Skeletal muscle tissue (tissue), 3 donors: ENCODE measurements at regions not wholly inside any gene's neighbourhood (a gene's known extent, or its start where the extent isn't known, plus 50 kb on each side); places are given as distances from the start of the nearest gene placed in this dataset.

Source experiments
- H3K27ac ChIP-seq: one replicate; pipeline ENCODE4 v1.7.0; 2013; ENCODE audit warnings: mild to moderate bottlenecking, low read depth, low read length, inconsistent platforms
- H3K27me3 ChIP-seq, 3 donors: one replicate each; pipeline ENCODE4 v1.7.0; 2013; ENCODE audit warnings: low read length in 3 of 3; ENCODE audit not compliant: control insufficient read depth in 3 of 3, insufficient read depth in 3 of 3
- H3K36me3 ChIP-seq, 3 donors: one replicate each; pipeline ENCODE4 v1.7.0; 2013; ENCODE audit warnings: low read length in 3 of 3; ENCODE audit not compliant: control insufficient read depth in 3 of 3, insufficient read depth in 3 of 3
- H3K4me1 ChIP-seq, 3 donors: one replicate each; pipeline ENCODE4 v1.7.0; 2013; ENCODE audit warnings: low read length in 3 of 3, mild to moderate bottlenecking in 3 of 3; ENCODE audit not compliant: control insufficient read depth in 3 of 3, insufficient read depth in 3 of 3
- H3K4me3 ChIP-seq, 3 donors: one replicate each; pipeline ENCODE4 v1.7.0; 2013; ENCODE audit warnings: low read length in 3 of 3
- H3K9ac ChIP-seq, 3 donors: one replicate each; pipeline ENCODE4 v1.7.0; 2013; ENCODE audit warnings: low read length in 3 of 3, mild to moderate bottlenecking in 3 of 3, moderate library complexity in 2 of 3, low read depth in 1 of 3
- H3K9me3 ChIP-seq, 3 donors: one replicate each; pipeline ENCODE4 v1.7.0; 2013; ENCODE audit warnings: low read length in 3 of 3; ENCODE audit not compliant: control insufficient read depth in 3 of 3
- donor health status: Osteomylitis.

GRCh38 chr5:2683720-2684119, 67.8 kb downstream of the IRX2 start:
- Histone ChIP-seq H3K9me3 (no peaks in the 10 kb centered on the region), H3K4me1 (no peaks in the 10 kb centered on the region), H3K4me3 (no peak overlapping the region), H3K9ac (no peak overlapping the region), H3K27ac (no peak overlapping the region), H3K36me3 (no peaks in the 10 kb centered on the region), H3K27me3 (peaks cover 0 to 10% (median 3%) of the 10 kb centered on the region in 3 donors)

DNA sequence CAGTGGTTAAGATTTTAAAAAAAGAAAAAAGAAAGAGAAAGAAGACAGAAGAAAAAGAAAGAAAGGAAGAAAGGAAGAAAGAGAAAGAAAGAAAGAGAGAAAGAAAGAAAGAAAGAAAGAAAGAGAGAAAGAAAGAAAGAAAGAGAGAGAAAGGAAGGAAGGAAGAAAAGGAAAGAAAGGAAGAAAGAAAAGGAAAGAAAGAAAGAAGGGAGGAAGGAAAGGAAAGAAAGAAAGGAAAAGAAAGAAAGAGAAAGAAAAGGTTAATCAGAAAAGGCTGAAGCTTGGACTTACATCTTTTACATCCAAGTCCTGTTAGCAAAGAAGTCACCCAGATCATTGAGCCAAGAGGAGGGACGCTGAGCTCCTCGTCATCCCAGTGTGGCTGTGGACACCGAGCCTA, 70.0 kb downstream of the IRX2 start:
- H3K4me1 ChIP-seq = no peaks in the 10 kb centered on the region
- H3K27ac ChIP-seq = no peak overlapping the region
- H3K27me3 ChIP-seq = peaks cover 0 to 10% (median 3%) of the 10 kb centered on the region in 3 donors
- H3K9me3 ChIP-seq = no peaks in the 10 kb centered on the region
- H3K36me3 ChIP-seq = no peaks in the 10 kb centered on the region
- H3K9ac ChIP-seq = no peak overlapping the region
- H3K4me3 ChIP-seq = no peak overlapping the region

DNA sequence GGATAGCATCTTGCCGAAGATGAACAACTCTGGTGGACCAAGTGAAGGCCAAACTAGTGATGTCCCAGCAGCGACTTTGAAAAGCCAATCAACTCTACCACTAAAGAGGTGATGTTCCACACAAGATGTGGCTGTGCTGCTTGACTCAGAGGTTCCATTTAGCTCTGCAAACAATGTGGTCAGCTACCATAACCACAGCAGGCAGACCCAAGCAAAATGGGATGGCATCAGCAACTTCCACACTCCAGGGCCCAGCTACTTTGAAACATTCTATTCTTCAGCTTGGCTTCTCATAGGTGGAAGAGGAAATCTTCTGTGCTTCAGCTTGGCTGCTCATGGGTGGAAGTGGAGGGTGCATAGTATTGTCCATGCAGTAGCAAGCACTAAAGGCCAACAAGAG, 70.5 kb downstream of the IRX2 start:
- Histone ChIP-seq H3K36me3 (no peaks in the 10 kb centered on the region), H3K4me3 (no peak overlapping the region), H3K9me3 (no peaks in the 10 kb centered on the region), H3K27ac (no peak overlapping the region), H3K4me1 (no peaks in the 10 kb centered on the region), H3K27me3 (peaks cover 0 to 10% (median 3%) of the 10 kb centered on the region in 3 donors), H3K9ac (no peak overlapping the region)

GRCh38 chr5:2677689-2678088, 73.8 kb downstream of the IRX2 start:
- H3K27me3 ChIP-seq = peaks cover 0 to 8% (median 0%) of the 10 kb centered on the region in 3 donors
- no peaks in the 10 kb centered on the region for H3K36me3 ChIP-seq
- no peaks in the 10 kb centered on the region for H3K4me1 ChIP-seq
- H3K9me3 ChIP-seq = no peaks in the 10 kb centered on the region
- no peak overlapping the region for H3K9ac ChIP-seq
- H3K4me3 ChIP-seq = no peak overlapping the region
- H3K27ac ChIP-seq = no peak overlapping the region

DNA sequence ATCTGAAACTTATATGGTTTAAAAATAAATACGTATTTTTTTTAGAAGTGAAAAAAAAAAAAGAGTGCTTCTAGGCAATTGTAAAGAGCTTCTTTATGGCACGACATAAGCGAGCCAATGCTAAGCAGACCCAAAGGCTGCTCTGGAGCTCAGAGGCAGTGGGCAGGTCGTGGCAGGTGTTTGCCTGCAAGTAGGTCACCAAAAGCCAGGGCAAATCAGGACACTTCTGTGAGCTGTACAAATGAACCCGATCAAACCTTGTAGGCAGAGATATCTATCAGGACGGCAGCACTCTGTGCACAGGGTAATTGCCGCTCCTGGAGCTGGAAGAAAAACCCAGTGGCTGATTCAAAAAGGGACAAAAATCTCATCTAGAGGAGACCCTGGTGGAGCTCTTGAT, 75.9 kb downstream of the IRX2 start:
- Histone ChIP-seq H3K27me3 (peaks cover 0 to 13% (median 0%) of the 10 kb centered on the region in 3 donors), H3K4me3 (no peak overlapping the region), H3K27ac (no peak overlapping the region), H3K9ac (no peak overlapping the region), H3K9me3 (no peaks in the 10 kb centered on the region), H3K4me1 (no peaks in the 10 kb centered on the region), H3K36me3 (no peaks in the 10 kb centered on the region)

- Histone ChIP-seq H3K27me3 (peaks cover 0 to 13% (median 0%) of the 10 kb centered on the region in 3 donors), H3K36me3 (no peaks in the 10 kb centered on the region), H3K4me1 (no peaks in the 10 kb centered on the region), H3K27ac (no peak overlapping the region), H3K4me3 (no peak overlapping the region), H3K9me3 (no peaks in the 10 kb centered on the region), H3K9ac (no peak overlapping the region)
These were observed 77.0 kb downstream of the IRX2 start for GRCh38 chr5:2674456-2674855.

GRCh38 chr5:2670940-2671339, 80.5 kb downstream of the IRX2 start:
- Histone ChIP-seq H3K27me3 (peaks cover 0 to 15% (median 0%) of the 10 kb centered on the region in 3 donors), H3K27ac (no peak overlapping the region), H3K4me1 (no peaks in the 10 kb centered on the region), H3K4me3 (no peak overlapping the region), H3K9ac (no peak overlapping the region), H3K9me3 (peaks cover 0 to 5% (median 4%) of the 10 kb centered on the region in 3 donors), H3K36me3 (no peaks in the 10 kb centered on the region)

- H3K9ac ChIP-seq = no peak overlapping the region
- no peaks in the 10 kb centered on the region for H3K36me3 ChIP-seq
- H3K27me3 ChIP-seq = peaks cover 0 to 15% (median 0%) of the 10 kb centered on the region in 3 donors
- H3K4me1 ChIP-seq = no peaks in the 10 kb centered on the region
- no peak overlapping the region for H3K4me3 ChIP-seq
- H3K9me3 ChIP-seq = peaks cover 0 to 5% (median 4%) of the 10 kb centered on the region in 3 donors
- no peak overlapping the region for H3K27ac ChIP-seq
These were observed 81.6 kb downstream of the IRX2 start for GRCh38 chr5:2669913-2670312.

DNA sequence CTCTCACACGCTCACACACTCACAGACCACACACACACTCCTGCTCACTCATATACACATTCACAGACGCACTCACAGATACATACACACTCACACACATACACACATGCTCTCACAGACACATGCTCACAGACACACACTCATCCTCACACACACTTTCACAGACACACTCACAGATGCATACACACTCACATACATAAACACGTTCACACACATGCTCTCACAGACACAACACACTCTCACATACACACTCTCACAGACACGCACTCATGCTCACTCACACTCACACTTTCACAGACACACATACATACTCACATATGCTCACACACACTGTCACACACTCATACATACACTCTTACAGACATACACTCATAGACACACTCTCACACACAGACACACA, 82.2 kb downstream of the IRX2 start:
- H3K9ac ChIP-seq = no peak overlapping the region
- H3K27me3 ChIP-seq = peaks cover 0 to 15% (median 0%) of the 10 kb centered on the region in 3 donors
- H3K27ac ChIP-seq = no peak overlapping the region
- H3K4me1 ChIP-seq = no peaks in the 10 kb centered on the region
- peaks cover 0 to 5% (median 4%) of the 10 kb centered on the region in 3 donors for H3K9me3 ChIP-seq
- H3K4me3 ChIP-seq = no peak overlapping the region
- no peaks in the 10 kb centered on the region for H3K36me3 ChIP-seq

DNA sequence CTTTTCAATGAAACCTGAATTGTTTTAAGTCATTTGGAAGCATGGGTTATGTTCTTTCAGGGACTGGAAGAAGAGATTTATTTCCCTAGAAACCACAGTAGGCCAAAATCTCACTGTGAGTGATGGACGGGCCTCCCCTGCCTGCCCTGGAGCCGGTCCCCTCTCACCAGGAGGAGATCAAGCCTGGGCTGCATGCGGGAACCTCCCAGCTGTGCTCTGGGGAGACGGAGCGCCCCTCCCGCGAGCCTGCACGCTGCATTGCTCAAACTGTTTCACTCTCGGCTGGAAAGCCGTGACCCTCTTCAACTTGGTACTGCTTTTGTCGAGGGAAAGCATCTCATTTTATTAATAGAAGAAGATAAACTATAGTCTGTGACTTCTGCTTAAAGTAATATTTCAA, 85.4 kb downstream of the IRX2 start:
- H3K9me3 ChIP-seq = peaks cover 0 to 5% (median 4%) of the 10 kb centered on the region in 3 donors
- no peaks in the 10 kb centered on the region for H3K36me3 ChIP-seq
- H3K4me3 ChIP-seq = no peak overlapping the region
- H3K4me1 ChIP-seq = no peaks in the 10 kb centered on the region
- H3K27me3 ChIP-seq = peaks cover 0 to 7% (median 0%) of the 10 kb centered on the region in 3 donors
- no peak overlapping the region for H3K27ac ChIP-seq
- no peak overlapping the region for H3K9ac ChIP-seq

- H3K4me1 ChIP-seq = no peaks in the 10 kb centered on the region
These were observed 88.0 kb downstream of the IRX2 start for GRCh38 chr5:2663489-2663888.

More at GRCh38 chr5:2663489-2663888, 88.0 kb downstream of the IRX2 start:
- no peak overlapping the region for H3K9ac ChIP-seq
- H3K36me3 ChIP-seq = no peaks in the 10 kb centered on the region
- H3K4me3 ChIP-seq = no peak overlapping the region
- H3K27ac ChIP-seq = no peak overlapping the region
- H3K9me3 ChIP-seq = peaks cover 0 to 3% (median 0%) of the 10 kb centered on the region in 3 donors
- H3K27me3 ChIP-seq = peaks cover 0 to 10% (median 0%) of the 10 kb centered on the region in 3 donors
